T-helper 1 cell (primary cell): ENCODE measurements at regions not wholly inside any gene's neighbourhood (a gene's known extent, or its start where the extent isn't known, plus 50 kb on each side); places are given as distances from the start of the nearest gene placed in this dataset.

Experiments used
- DNase-seq, 5 donors: peaks; one replicate each; pipeline ENCODE4 v3.0.0-alpha.2; 2012 to 2020

DNA sequence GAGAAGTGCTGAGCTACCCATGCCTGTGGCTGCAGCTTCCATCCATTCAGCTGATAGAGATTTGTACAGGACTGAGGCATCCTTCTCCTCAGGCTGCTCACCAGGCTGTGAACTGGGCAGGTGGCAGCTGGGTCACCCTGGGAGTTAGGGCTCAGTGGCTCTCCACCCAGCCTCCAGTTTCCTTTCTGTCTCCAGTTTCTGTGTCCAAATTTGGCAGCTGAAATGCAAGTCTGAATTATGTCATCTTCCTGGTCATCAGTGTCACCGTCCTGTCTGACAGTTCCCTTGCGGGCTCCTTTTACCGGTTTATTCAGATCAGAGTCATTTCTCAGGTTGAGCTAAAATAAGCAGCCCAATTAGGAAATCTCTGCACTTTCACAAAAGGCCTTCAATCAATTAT is 93.3 kb downstream of the EDN1 start:
- DNase-seq = no peak

DNA sequence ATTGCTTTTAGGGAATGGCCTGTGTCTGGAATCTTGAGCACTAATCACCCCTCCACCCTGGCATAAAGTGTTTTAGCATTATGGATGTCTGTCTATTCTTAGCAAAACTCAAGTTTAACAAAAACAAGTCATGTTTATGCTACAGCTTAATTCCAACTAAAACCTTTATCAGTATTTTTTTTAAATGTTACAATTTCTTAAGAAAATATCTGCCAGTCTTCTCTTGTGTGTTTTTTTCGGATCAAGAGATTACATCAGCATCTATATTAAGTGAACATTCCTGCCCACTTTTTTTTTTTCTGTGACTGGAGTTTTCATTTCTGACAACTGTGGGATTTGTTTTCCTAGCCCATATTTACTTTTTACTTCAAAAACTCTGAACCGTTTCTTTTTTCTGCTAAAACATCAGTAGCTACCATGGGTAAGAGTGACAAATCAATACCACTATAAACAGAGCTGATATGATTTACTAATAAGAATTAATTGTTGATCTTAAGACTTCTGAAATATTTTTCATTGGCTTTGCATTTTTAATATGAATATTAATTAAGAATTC is 94.3 kb downstream of the EDN1 start:
- no peak for DNase-seq

- DNase-seq = no peak
Observed at GRCh38 chr6:12385316-12385715, 95.2 kb downstream of the EDN1 start.

DNA sequence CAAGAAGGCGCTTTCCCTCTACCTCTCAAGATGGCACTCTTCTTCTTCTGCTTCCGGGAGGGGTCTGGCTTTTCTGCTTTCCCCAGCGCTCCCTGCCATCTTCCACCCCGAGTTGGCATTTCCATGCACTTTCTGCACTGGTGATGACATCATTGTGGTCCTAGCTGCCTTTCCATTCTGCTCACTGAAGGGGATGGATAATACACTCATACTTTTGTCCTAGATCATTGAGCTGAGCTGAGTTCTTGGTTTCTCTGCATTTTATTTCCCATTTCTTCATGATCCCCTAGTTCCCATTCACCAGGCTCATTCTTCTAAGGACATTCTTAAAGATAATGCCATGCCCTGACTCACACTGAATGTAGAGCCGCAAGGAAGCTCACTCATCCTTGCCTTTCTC is 96.7 kb downstream of the EDN1 start:
- no peak for DNase-seq

- no peak for DNase-seq
Observed at GRCh38 chr6:12391472-12391871, 101.3 kb downstream of the EDN1 start.

GRCh38 chr6:12392490-12392889 is 102.3 kb downstream of the EDN1 start:
- DNase-seq = no peak

GRCh38 chr6:12393100-12393499 is 102.9 kb downstream of the EDN1 start:
- no peak for DNase-seq

GRCh38 chr6:12394170-12394569 is 104.0 kb downstream of the EDN1 start:
- DNase-seq = no peak

DNA sequence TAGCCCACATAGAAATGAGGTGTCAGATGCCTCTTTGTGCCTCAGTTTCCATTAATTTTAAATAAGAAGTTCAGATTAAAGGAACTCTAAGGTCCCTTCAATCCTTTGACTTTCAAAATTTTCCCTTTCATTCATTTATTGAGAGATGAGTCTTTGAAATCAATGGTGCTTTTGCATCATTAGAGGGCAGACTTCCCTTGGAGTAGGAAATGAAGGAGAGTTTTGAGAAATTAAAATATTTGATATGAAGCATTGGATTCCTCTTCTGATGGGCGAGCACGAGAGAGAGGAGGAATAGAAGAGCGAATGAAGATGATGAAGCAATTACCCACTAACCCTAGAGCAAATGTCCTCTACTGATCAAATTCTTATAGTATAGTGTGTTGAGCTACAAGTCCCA is 105.7 kb downstream of the EDN1 start:
- DNase-seq = no peak

DNA sequence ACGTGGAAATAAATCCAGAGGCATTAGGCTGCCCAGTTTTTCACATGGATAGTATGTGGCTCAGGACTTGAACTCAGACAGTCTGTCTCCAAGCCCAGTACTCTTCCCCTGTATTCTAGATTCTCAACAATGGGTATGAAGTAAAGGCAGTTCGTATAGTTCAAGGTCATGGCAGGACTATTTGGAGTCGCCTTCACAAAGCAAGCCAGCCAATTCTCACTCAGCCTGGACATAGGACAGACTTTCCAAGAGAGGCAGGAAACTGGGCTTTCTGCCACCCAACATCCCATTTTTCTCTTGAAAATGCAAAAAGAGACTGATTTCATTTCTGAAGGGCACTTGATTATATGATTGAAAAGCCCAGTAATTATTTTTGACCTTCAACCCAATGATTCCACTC is 111.0 kb downstream of the EDN1 start:
- DNase-seq = no peak

DNA sequence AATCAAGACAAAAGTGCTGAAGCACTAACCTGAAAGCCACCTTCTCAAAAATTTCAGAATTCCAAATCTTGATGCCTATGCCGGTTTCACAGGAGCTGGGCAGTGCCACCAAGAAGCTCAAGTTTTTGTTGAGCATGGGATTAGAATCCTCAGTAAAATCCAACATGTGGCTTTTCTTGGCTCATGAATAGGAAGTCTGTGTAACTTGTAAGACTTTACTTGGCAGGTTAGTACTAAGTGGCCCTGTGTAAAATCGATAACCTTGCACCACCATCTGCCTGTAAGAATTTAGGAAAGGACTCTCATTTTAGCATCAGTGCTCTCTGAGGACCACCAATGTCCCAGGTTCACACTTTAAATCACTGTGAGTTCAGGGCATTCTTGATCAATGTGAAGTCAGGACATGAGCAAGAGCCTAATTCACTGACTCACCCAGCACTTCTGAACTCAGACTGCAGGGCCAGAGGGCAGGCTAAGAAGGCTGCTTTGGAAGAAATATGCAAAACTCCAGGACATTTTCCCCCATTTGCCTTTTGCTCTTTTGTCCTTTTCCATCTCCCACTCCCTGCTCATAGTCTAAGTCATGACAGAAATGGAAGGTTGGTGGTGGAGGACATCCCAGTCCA is 113.2 kb downstream of the EDN1 start:
- DNase-seq = no peak

- no peak for DNase-seq
Observed at GRCh38 chr6:12403947-12404647, 113.9 kb downstream of the EDN1 start.

DNA sequence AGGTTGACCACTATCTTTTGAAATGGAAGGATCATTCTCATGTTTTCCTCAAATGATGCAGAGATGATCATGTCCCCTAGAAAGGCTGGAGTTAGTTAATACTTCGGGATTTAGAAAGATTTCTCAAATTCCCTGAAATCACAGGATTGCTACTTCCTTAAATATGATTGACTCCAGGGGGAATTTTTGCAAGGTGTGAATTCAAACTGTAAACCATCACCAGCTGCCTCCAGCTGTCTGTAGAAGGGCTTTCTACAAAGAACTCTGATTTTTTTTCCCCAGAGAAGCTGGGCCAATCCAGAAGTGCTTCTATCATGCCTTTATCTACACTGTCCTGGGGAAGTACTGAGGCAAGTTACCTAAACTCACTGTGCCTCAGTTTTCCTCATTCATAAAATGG is 114.5 kb downstream of the EDN1 start:
- DNase-seq = no peak

- no peak for DNase-seq
Observed at GRCh38 chr6:12408752-12409151, 118.6 kb downstream of the EDN1 start.

- no peak for DNase-seq
Observed at GRCh38 chr6:12410946-12411345, 120.8 kb downstream of the EDN1 start.

GRCh38 chr6:12414096-12414675 is 124.0 kb downstream of the EDN1 start:
- no peak for DNase-seq

- no peak for DNase-seq
Observed at GRCh38 chr6:12415980-12416598, 125.9 kb downstream of the EDN1 start.

- DNase-seq = no peak
Observed at GRCh38 chr6:12417191-12417590, 127.0 kb downstream of the EDN1 start.

GRCh38 chr6:12418946-12419345 is 128.8 kb downstream of the EDN1 start:
- no peak for DNase-seq

GRCh38 chr6:12419631-12420272 is 129.6 kb downstream of the EDN1 start:
- DNase-seq = no peak

DNA sequence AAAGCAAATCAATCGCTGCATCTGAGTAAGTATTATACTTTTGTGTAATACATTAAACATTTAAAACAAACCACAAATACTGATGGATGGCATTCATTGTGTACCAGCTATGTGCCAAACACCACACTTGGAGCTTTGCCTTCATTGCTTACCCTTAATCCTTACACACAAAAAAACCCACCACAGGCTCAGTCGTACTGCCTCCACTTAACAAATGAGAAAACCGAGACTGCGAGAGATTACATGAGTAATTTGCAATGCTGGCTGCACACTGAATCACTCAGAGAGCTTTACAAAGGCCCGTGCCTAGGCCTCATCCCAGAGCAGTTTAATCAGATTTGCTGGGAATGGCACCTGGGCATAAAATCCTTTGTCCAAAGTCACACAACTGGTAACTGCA is 130.5 kb downstream of the EDN1 start:
- no peak for DNase-seq

DNA sequence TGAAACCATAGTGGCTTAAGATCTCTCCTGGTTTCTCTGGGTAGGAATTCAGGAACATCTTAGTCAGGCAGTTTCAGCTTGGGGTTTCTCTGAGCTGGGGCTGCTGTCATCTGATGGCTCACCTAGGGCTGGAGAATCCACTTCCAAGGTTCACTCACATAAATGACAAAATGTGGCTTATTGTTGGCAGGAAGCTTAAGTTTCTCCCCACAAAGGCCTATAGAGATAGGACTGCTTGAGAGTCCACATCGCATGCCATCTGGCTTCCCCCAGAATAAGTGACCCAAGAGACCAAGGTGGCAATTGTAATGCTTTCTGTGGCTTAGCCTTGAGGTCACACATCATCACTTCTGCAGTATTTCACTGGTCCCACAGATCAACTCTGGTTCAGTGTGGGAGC is 131.4 kb downstream of the EDN1 start:
- DNase-seq = no peak

GRCh38 chr6:12422848-12423247 is 132.7 kb downstream of the EDN1 start:
- DNase-seq = no peak
